ENCODE measurements at regions not wholly inside any gene's neighbourhood (a gene's known extent, or its start where the extent isn't known, plus 50 kb on each side); places are given as distances from the start of the nearest gene placed in this dataset.

GRCh38 chr18:4605212-4605611 lies 150.1 kb upstream of the DLGAP1 start:
- no peak overlapping the region for H3K27ac ChIP-seq (ENCODE audit: low read depth, low read length)
- ChIA-PET POLR2A (no interaction called here), CTCF (no interaction called here)
- no peak for TF ChIP-seq CTCF (IDR thresholded peaks at IDR 0.05; ENCODE audit: low read depth, low read length)
- no peaks in the 10 kb centered on the region for H3K27me3 ChIP-seq (ENCODE audit: control insufficient read depth, insufficient read depth, low read length)
- H3K4me3 ChIP-seq (ENCODE audit: low read depth, low read length), result no peak overlapping the region
- H3K9me3 ChIP-seq (ENCODE audit: control insufficient read depth, insufficient read depth, low read length), result peaks cover 7% of the 10 kb centered on the region; the same call in 1 of the 2 replicates
- DNase-seq (ENCODE audit: low read depth, low spot score), result no peak

GRCh38 chr18:4603955-4604354 lies 148.8 kb upstream of the DLGAP1 start:
- ChIA-PET POLR2A (no interaction called here), CTCF (no interaction called here)
- H3K9me3 ChIP-seq (ENCODE audit: control insufficient read depth, insufficient read depth, low read length), result peaks cover 9% of the 10 kb centered on the region; the same call in 1 of the 2 replicates
- TF ChIP-seq CTCF (IDR thresholded peaks at IDR 0.05; ENCODE audit: low read depth, low read length), result no peak
- H3K27me3 ChIP-seq (ENCODE audit: control insufficient read depth, insufficient read depth, low read length), result no peaks in the 10 kb centered on the region
- no peak overlapping the region for H3K4me3 ChIP-seq (ENCODE audit: low read depth, low read length)
- no peak for DNase-seq (ENCODE audit: low read depth, low spot score)
- no peak overlapping the region for H3K27ac ChIP-seq (ENCODE audit: low read depth, low read length)

- Histone ChIP-seq H3K27ac (ENCODE audit: low read depth, low read length) (no peak overlapping the region), H3K9me3 (ENCODE audit: control insufficient read depth, insufficient read depth, low read length) (peaks cover 9% of the 10 kb centered on the region; the same call in 1 of the 2 replicates), H3K27me3 (ENCODE audit: control insufficient read depth, insufficient read depth, low read length) (no peaks in the 10 kb centered on the region), H3K4me3 (ENCODE audit: low read depth, low read length) (no peak overlapping the region)
- no peak for TF ChIP-seq CTCF (IDR thresholded peaks at IDR 0.05; ENCODE audit: low read depth, low read length)
- ChIA-PET POLR2A (no interaction called here), CTCF (no interaction called here)
- no peak for DNase-seq (ENCODE audit: low read depth, low spot score)
These were observed 144.2 kb upstream of the DLGAP1 start for GRCh38 chr18:4599312-4599711.

- Histone ChIP-seq H3K27me3 (ENCODE audit: control insufficient read depth, insufficient read depth, low read length) (no peaks in the 10 kb centered on the region), H3K9me3 (ENCODE audit: control insufficient read depth, insufficient read depth, low read length) (peaks cover 3% of the 10 kb centered on the region; the same call in 1 of the 2 replicates), H3K27ac (ENCODE audit: low read depth, low read length) (no peak overlapping the region), H3K4me3 (ENCODE audit: low read depth, low read length) (no peak overlapping the region)
- CTCF ChIA-PET, result no interaction called here
- DNase-seq (ENCODE audit: low read depth, low spot score), result no peak
- POLR2A ChIA-PET, result no interaction called here
- no peak for TF ChIP-seq CTCF (IDR thresholded peaks at IDR 0.05; ENCODE audit: low read depth, low read length)
These were observed 142.2 kb upstream of the DLGAP1 start for GRCh38 chr18:4597301-4597700.

GRCh38 chr18:4593895-4594294 lies 138.8 kb upstream of the DLGAP1 start:
- Histone ChIP-seq H3K9me3 (ENCODE audit: control insufficient read depth, insufficient read depth, low read length) (peaks cover 15% of the 10 kb centered on the region), H3K27ac (ENCODE audit: low read depth, low read length) (no peak overlapping the region), H3K4me3 (ENCODE audit: low read depth, low read length) (no peak overlapping the region), H3K27me3 (ENCODE audit: control insufficient read depth, insufficient read depth, low read length) (no peaks in the 10 kb centered on the region)
- ChIA-PET CTCF (no interaction called here), POLR2A (no interaction called here)
- DNase-seq (ENCODE audit: low read depth, low spot score), result no peak
- no peak for TF ChIP-seq CTCF (IDR thresholded peaks at IDR 0.05; ENCODE audit: low read depth, low read length)
